RPMI8226 (cell line): ENCODE measurements at regions not wholly inside any gene's neighbourhood (a gene's known extent, or its start where the extent isn't known, plus 50 kb on each side); places are given as distances from the start of the nearest gene placed in this dataset.

ENCODE experiments used
- DNase-seq: peaks from one replicate; pipeline ENCODE4 v3.0.0-alpha.2; 2015

DNA sequence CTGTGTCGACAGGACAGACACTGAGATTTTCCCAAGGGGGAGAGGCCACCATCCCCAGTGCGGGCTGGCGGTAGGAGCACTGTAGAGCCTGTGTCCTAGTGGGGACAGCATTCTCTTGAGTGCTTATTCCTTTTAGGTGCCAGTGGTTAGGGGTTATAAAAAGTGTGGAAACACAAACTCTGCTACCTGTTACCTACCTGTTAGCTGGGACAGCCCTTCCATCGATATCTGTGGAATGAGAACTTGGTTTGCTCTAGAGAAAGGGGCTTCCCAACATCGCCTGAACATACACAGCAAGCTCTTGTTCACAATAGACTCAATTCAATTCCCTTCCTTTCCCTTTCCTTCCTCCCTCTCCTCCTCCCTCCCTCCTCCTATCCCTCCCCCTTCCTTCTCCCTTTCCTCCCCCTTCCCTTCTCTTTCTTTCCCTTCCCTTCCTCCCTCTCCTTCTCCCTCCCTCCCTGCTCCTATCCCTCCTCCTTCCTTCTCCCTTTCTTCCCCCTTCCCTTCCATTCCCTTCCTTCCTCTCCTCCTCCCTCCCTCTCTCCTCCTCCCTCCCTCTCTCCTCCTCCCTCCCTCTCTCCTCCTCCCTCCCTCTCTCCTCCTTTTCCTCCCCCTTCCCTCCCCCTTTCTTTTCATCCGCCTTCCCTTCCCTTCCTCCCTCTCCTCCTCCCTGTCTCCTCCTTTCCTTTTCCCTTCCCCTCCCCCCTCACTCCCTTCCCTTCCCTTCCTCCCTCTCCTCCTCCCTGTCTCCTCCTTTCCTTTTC, 188.5 kb downstream of the URI1 start:
- no peak for DNase-seq

DNA sequence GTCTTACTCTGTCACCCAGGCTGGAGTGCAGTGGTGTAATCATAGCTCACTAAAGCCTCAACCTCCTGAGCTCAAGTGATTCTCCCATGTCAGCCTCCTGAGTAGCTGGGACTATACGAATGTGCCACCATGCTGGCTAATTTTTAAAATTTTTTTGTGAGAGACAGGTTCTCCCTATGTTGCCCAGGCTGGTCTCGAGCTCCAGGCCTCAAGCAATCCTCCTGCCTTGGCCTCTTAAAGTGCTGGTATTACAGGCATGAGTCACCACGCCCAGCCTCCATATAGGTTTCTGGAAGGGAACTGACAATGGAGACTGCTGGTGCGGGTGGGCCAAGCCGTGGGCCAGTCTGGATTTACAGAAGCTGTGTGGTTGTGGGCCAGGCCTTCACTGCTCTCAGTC, 189.2 kb downstream of the URI1 start:
- no peak for DNase-seq

DNA sequence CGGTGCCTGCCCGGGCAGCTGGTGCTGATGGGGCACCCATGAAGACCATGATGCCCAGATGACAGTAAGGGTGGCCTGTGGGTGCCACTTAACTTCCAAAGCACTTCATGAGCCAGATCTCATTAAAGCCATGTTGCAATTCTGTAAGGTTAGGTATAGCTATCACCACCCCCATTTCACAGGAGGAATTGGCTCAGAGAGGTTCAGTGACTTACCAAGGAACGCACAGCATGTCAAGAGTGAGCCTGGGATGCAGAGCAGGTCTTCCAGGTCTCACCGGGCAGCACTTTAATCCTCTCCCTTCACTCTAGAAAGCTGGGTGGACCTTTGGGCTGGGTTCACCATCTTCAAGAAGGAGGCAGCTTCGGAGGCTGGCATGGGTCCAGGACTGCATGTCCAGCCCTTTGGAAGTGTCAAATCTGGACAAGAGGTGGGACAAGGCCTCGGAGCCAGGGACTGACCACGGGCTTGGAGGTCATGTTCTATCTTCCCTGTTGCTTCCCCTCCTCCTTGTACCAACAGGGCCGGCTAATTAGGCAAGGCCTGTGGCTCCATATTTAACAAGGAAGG, 189.8 kb downstream of the URI1 start:
- no peak for DNase-seq

DNA sequence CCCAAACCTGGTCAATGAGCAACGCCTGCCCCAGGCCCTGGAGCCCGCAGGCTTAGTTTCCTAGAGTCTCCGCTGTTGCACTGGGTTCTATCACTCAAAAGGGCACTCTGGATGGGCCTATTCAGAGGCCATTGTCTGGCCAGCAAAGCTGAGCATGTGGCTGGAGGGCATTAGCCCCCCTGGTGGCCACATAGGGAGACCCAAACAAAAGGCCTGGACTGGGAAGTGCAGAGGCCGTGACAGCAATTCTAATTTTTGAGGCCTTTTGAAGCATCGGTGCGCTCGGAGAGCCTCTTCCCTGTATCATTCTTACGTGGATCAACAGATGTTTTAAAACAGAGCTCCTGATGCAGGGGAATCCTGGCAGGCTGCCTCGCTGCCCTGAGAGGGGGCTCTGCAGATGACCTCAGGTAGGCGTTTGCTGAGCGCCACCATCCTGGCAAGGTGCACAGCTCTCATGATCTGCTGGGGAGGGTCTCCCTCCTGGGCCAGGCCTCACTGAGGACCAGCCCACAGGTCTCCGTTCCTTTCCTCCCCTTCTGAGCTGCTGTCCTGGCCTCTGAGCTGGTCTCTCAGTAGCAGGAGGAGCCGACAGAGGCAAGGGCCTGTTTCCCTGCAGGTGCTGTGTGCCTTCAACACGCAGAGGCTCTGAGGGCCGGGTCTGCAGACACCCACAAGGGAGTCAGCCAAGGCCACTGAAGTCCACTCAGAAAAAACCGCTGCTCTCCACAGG, 190.5 kb downstream of the URI1 start:
- no peak for DNase-seq

DNA sequence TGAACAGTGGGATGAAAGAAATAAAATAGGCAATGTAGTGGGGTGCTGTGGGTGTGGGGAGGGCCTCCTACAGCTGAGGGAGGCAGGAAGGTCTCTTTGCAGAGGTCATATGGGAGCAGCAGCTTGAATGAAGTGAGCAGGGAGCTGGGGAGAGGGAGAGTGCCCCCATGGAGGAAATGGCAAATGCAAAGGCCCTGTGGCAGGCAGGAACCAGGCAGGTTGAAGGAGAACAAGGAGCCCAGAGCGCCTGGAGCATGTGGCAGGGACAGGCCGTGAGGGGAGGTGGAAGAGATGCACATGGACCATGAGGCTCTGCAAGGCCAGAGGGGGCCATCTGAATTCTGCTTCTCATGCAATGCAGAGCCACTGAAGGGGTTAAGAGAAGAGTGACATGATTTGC, 191.8 kb downstream of the URI1 start:
- no peak for DNase-seq

DNA sequence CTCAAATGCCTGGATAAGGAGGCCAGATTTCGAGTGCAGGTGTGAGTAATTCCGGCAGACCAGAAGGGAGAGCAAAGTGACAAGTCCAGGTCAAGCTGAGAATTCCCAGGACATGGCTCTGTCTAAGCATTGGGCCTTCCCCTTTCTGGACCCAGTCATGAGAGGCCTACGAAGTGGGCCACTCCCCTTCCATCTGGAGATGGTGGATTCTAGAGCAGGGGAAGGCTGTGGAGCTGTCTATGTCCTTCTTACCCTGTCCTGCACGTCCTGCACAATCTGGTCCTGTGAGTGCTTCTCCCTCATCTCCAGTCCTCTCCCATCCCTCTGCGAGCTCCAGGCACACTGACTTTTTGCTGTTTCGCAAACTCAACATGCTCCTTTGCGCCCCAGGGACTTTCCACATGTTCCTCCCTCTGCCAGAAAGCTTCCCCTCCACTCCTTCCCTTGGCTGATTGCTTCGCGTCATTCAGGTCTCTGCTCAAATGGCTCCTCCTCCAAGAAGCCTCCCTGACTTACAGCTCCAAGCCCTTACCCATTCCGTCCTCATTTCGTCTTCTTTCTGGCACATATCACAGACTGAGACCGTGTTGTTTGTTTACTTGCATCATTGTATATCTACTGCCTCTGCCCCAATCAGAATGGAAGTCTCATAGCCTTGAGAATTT, 193.2 kb downstream of the URI1 start:
- DNase-seq: no peak

DNA sequence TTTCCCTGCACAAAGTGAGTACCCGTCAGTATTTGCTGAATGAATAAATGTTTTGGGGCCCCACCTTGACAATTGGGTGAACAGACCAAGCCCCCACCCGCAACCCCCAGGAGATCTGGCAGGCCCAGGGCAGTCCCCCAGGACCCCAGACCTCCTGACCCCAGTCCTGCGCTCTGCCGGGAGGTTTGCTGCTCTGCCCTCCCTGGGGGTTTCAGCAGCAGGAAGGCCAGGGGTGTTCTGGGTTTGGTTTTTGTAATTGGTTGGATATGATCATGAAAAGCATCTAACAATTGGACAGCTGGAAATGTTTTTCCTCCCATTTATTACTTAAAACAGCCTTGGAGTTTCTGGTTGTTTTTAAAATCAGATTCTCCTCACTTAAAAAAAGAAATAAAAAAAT, 193.8 kb downstream of the URI1 start:
- DNase-seq: no peak

DNA sequence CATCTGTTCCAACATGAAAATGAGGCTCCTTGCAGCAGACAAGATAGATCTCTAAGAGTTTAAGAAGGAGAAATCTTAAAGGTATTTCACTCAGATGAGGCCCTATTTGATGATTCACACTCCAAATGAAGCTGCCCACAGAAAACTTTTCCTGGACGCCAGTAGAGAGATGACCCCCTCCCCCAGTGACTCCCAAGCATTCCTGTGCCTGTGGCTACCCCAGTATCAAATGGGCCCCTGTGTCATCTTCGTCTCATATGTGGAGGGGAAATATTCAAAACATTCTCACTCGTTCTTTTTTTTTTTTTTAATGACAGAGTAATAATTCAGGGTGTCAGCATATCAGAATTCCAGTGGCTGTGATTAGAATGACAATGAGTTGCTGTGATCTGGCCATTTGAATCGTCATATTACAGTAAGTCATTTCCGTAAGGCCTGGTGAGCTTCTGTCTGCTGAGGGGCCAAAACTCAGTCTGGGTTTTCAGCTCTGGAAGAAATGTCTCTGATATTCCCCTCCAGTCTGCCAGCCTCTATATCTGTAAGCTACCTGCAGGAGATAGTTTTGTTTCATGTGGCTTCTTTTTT, 194.7 kb downstream of the URI1 start:
- DNase-seq: no peak

DNA sequence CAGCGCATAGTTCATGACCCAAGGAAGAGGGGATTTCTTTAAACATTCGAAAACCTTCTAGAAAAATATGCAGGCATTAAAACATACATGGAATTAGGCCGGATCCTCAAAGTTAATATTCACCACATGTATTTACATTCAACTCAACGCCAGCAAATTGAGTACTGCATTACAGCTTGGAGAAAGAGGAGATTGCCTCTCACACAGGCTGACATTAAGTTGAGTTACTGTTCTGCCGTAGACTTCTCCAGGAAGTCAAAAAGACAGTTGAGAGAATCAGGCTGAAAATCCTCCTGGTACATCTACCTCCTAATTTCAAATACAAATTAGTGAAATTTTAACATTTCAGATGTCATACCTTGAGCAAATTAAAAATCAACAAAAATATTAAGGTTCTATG, 195.7 kb downstream of the URI1 start:
- no peak for DNase-seq

DNA sequence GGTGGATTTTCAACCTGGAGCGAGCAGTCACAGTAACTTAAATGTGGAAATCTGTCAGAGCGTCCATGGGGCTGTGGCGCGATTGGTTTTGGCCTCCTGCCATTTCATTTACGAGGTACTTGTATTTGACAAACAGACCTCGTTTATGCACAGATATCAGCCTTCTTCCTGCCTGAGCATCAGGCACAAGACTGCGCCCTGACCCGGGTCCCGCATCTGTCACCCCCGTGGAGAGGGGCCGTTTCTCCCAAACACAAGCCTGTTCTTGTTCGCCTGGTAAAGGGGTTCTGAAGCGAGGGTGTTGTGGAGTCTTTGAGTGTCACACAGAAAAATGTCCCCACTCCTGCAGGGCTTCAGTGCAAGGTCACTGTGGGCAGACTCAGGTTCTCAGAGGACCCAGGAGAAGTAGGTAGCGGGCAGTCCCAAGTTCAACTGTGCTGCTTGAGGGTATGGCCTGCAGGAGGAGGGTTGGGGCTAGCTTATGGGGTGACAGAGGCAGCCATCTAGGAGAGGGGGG, 202.3 kb downstream of the URI1 start:
- DNase-seq: no peak

DNA sequence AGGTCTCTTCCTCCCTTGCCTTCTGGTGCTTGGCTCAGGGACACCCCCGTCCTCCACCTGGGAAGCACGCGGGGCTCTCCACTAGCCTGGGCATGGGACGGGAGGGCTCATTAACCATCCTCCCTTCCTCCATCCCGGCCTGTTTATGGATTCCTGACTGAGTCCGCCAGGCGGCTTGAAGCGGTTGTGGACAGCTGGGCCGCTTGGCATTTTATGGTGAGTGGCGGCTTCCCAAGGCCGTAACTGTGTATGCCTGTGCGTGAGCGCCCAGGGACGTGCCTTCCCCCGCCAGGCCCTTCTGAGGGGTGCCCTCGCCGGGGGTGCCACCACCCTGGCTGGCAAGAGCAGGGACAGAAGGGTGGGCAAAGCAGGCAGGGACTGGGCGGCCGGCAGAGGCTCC, 202.8 kb downstream of the URI1 start:
- no peak for DNase-seq

DNA sequence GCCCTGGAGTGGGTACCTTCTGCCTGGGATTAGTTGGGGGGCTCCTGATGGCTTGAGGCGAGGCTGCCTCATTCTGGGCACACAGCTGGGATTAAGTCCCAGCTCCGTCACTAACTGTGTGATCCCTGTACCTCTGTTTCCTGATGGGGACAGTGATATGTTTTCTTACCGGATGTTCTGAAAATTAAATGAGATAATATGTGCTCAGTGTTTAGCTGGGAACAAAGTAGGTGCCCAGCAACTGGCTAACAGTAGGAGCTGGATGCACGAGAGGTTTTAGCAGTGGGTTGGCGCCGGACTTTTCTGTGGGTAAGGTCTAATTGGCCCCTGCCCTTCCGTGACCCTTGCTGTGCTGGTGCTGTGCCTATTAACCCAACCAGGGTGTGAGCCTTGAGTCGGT, 203.4 kb downstream of the URI1 start:
- DNase-seq: no peak

DNA sequence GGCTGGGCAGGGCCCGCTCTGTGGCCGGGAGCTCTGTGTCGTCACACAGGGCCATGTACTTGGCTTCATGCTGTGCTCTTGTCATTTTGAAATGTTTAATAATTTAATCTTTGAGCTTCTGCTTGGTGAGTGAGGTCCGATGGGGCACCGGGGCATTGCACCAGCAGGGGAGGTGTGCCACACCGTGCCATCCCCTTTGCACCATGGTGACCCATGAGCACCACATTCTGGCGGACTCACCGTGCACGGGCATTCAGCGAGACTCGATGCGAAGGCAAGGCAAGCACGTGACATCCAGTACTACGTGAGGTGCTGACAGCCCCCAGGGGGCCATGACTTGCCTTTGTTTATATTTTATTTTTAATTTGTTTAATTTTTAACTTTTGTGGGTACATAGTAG, 204.3 kb downstream of the URI1 start:
- no peak for DNase-seq

DNA sequence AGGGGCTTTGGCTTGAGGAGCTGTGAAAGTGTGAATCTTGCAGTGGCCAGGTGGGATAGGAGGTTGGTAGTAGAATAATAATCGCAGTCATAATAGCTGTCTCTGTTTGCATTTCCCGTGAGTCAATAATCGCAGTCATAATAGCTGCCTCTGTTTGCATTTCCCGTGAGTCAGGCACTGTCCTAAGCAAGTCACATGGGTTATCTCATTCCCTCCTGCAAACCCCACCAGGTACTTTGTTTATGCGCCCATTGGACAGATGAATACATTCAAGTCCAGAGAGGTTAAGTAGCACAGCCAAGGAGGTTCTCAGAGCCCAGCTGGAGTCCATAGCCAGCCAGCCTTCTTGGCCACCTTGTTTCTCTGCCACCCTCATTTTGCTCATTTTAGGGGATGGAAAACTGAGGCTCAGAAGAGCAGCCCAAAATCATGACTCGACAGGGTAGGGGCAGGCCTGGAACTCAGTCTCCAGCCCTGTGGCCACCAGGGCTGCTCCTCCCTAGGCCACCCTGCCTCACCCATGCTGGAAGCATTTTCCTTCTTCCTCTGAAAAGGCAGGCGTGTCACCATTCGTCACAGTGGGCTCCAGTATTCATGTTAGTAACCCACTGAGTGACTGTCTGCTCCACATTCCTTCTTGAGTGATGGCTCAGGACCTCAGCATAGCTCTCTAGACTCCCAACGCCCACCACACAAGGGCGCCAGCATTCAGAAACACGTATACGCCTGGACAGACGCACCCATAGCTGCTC, 206.2 kb downstream of the URI1 start:
- no peak for DNase-seq

DNA sequence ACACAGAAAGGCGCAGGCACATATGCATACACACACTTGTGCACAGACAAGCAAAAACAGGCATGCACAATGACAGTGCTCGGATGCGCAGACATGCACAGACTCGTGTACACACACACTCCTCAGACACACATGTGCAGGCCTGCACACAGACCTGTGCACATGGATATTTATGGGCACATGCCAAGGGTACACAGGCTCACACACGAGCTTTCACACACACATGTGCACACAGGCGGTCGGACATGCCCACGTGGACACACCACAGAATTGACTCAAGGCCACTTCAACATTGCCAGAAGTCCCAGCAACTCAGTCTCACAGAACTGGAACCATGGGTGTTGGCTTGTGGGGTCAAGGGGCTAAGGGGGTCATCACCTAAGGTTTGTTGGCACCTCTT, 206.8 kb downstream of the URI1 start:
- DNase-seq: no peak

DNA sequence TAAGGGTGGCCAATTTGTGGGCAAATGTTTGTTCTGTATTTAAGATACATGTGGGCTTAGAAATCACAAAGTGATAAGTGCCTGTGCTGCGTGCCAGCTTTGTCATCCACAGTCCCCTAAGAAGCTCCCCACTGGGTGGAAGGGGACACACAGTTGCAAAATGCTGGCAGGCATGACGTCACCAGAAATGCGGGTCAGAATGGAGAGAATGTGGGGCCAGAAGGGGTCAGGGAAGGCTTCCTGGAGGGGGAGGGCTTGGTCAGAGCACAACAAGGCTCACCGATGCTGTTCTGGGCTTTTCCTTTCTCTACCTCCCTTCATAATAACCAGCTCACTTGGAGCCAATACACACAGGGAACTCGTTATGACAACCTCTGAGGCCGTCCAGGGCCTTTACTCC, 207.3 kb downstream of the URI1 start:
- no peak for DNase-seq

DNA sequence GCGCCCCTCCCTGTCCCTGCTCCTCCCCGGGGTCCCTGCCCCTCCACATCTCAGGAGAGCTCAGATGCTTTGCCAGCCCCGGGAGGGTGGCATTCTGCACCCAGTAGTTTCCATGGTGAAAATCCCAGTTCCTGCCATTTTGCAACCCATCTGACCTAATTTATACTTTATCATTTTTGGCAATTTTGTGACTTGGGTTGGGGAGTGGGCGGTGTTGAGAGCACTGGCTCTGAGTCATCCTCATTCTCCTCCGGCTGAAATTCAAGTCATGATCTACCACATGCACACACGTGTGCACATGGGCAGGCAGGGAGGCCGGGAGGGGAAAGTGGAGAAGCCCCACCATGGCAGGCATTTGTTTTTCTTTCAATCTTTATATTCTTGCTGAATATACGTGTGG, 208.6 kb downstream of the URI1 start:
- no peak for DNase-seq

DNA sequence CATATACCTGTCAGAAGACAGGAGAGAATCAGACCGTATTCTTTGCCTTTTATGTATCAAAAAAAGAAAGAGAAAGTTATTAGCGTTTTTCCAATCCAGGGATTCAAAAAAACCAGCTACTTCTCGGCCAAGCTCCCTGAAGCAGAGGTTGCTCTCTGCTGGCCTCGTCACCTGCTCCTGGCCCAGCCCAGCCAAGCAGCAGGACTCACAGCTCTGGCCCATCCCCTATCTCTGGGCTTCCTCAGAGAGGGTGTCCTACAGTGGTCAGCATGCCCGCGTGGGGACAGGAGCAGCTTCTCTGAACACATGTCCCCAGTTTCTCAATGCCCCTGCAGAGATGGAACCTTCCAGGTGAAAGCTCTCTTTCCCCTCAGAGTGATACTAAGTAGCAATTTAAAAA, 209.0 kb downstream of the URI1 start:
- no peak for DNase-seq

DNA sequence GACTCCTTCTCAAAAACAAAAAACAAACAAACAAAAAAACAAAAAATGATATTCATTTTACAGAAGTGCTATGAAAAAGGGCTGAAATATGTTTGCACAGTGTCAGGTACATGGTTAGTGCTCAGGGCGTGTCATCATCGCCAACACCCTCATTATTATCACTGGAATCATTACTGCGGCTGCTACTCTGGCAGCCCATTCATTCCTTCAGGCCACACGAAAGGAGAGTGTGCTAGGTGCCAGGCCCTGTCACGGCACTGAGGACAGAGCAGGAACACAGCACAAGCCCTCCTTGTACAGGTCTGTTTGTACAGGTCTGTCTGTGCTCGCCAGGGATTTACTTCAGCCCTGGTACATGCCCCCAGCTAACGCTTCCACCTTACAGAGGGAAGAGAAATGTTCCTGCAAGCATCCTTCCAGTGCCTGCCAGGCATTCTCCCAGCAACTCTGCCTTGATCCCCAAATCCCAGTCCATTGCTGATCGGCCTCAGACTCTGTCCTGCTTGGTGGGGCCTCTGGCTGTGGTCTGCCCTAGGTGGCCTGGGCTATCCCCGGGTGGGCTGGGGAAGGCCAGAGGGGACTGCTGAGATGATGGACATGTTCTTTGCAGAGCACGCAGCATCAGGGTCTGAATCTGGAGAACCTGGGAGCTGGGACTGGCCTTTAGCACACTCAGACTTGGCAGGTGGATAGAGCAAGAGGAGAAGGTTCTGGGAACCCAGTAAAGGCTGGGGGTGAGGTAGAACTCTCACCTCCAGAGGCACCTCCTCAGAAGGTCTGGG, 210.7 kb downstream of the URI1 start:
- DNase-seq: no peak

DNA sequence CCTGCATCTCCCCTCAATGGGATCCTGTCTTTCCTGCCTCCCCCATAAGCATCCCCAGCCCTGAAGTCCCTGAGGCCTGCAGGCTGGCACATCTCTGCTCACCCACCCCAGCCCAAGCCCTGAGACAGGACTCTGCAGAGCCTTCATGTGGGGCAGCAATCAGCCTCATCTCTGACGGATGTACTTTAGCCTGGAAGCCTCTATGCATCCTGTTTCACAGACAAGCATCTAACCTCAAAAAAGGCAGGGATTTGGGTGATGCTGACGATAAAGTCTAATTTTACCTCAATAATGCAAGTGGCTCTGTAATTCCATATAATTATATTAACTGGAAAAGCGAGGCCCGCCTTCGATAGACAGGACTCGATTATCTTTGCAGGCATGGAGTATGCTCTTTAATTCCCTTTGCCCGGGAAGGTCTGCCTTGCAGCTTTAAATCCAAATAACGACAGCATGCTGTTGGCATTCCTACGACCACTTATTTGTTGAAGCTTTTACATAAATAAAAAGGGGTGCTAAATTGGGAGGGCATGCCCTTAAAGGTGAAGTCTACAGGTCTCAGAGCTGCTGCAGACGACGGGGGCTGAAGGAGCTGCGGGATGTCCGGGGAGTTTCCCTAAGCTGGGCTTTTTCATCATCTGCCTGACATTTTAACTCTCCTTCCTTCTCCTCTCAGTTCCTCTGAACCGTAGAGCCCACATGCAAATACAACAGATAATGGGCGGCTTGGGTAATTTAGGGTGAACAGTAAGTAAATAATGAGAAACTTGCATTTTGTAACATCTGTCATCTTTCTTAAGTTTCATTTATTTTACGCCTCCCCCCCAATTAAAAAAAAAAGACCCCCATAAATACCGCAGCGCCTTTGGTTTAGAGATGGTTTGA, 211.5 kb downstream of the URI1 start:
- DNase-seq: no peak

DNA sequence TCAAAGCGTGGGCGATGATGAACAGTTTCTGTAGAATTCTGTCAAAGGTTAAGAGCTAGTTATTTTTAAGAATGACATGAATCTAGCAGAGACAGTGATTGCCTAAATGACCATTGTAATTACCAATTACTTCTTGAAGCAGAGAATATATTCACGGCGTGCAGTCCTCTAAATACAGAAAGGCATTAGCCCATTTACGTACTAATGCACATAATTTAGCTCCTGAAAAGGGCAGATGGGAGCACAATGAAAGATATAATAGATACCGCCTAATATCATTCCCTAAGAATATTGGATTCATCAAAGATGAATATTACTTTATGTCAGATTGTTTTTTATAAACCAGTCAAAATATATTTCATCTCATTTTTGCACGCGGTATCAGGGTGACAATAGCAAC, 212.4 kb downstream of the URI1 start:
- DNase-seq: no peak
